ENCODE measurements at regions not wholly inside any gene's neighbourhood (a gene's known extent, or its start where the extent isn't known, plus 50 kb on each side); places are given as distances from the start of the nearest gene placed in this dataset.
"Not testable (repeated sequence)": the region's sequence is repeated elsewhere in the genome, so short reads cannot be mapped to it uniquely, and the experiment has no call there.

DNA sequence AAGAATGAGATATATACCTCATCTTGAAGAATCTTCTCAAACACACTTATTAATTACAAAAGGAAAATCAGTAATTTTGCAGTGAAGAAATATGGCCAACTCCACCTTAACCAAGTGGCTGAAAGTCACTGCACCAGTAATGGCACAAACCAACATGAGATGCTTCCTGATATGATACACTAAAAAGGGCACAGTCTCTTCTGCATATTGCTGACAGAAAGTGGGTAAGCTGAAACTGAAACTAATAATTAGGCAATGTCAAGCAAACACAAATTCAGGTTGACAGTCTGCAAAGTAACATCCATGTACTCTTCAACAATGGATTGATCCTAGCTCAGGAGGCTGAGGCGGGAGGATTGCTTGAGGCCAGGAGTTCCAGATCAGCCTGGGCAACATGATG, 56.1 kb downstream of the ZNF22 start:
- not testable (repeated sequence) for DNase-seq (ENCODE audit: low spot score)

DNA sequence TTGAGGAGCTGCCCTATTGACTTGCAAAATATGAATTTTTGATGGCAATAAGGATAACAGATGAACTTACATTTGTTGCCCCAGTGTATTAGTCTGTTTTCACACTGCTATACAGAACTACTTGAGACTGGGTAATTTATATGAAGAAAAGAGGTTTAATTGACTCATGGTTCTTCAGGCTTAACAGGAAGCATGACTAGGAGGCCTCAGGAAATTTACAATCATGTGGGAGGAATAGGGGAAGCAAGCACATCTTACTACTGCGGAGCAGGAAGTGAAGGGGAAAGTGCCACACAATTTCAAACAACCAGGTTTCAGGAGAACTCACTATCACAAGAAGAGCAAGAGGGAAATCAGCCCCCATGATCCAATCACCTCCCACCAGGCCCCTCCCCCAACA, 57.9 kb downstream of the ZNF22 start:
- no peaks in the 10 kb centered on the region for H3K9me3 ChIP-seq
- TF ChIP-seq, protein P1, sequence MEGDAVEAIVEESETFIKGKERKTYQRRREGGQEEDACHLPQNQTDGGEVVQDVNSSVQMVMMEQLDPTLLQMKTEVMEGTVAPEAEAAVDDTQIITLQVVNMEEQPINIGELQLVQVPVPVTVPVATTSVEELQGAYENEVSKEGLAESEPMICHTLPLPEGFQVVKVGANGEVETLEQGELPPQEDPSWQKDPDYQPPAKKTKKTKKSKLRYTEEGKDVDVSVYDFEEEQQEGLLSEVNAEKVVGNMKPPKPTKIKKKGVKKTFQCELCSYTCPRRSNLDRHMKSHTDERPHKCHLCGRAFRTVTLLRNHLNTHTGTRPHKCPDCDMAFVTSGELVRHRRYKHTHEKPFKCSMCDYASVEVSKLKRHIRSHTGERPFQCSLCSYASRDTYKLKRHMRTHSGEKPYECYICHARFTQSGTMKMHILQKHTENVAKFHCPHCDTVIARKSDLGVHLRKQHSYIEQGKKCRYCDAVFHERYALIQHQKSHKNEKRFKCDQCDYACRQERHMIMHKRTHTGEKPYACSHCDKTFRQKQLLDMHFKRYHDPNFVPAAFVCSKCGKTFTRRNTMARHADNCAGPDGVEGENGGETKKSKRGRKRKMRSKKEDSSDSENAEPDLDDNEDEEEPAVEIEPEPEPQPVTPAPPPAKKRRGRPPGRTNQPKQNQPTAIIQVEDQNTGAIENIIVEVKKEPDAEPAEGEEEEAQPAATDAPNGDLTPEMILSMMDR (IDR thresholded peaks at IDR 0.05): no peak
- no peaks in the 10 kb centered on the region for H3K27me3 ChIP-seq
- H3K4me1 ChIP-seq: no peaks in the 10 kb centered on the region
- no peak overlapping the region for H3K27ac ChIP-seq
- no peak overlapping the region for H3K4me3 ChIP-seq
- DNase-seq (ENCODE audit: low spot score): no peak
- H3K36me3 ChIP-seq: no peaks in the 10 kb centered on the region

More for the DNA sequence above, 56.1 kb downstream of the ZNF22 start:
- H3K27me3 ChIP-seq, H3K9me3 ChIP-seq, H3K27ac ChIP-seq, H3K4me3 ChIP-seq, H3K4me1 ChIP-seq, H3K36me3 ChIP-seq: not testable (repeated sequence)

GRCh38 chr10:45058992-45059561, 58.4 kb downstream of the ZNF22 start:
- Histone ChIP-seq H3K4me3 (no peak overlapping the region), H3K27me3 (no peaks in the 10 kb centered on the region), H3K36me3 (no peaks in the 10 kb centered on the region), H3K9me3 (no peaks in the 10 kb centered on the region), H3K4me1 (no peaks in the 10 kb centered on the region), H3K27ac (no peak overlapping the region)
- DNase-seq (ENCODE audit: low spot score): no peak
- TF ChIP-seq, protein P1 (IDR thresholded peaks at IDR 0.05): no peak

- TF ChIP-seq, protein P1 (IDR thresholded peaks at IDR 0.05): no peak
- Histone ChIP-seq H3K4me3 (no peak overlapping the region), H3K9me3 (no peaks in the 10 kb centered on the region), H3K36me3 (no peaks in the 10 kb centered on the region), H3K27ac (no peak overlapping the region), H3K4me1 (no peaks in the 10 kb centered on the region), H3K27me3 (no peaks in the 10 kb centered on the region)
- no peak for DNase-seq (ENCODE audit: low spot score)
Measured at GRCh38 chr10:45059632-45060031, 58.9 kb downstream of the ZNF22 start.

- DNase-seq (ENCODE audit: low spot score): no peak
- Histone ChIP-seq H3K4me1 (no peaks in the 10 kb centered on the region), H3K4me3 (no peak overlapping the region), H3K36me3 (no peaks in the 10 kb centered on the region), H3K9me3 (no peaks in the 10 kb centered on the region), H3K27ac (no peak overlapping the region), H3K27me3 (no peaks in the 10 kb centered on the region)
- TF ChIP-seq, protein P1 (IDR thresholded peaks at IDR 0.05): no peak
Measured at GRCh38 chr10:45061982-45062381, 61.3 kb downstream of the ZNF22 start.

GRCh38 chr10:45063591-45064231, 63.0 kb downstream of the ZNF22 start:
- Histone ChIP-seq H3K27me3 (no peaks in the 10 kb centered on the region), H3K27ac (no peak overlapping the region), H3K36me3 (no peaks in the 10 kb centered on the region), H3K9me3 (no peaks in the 10 kb centered on the region), H3K4me3 (no peak overlapping the region), H3K4me1 (no peaks in the 10 kb centered on the region)
- TF ChIP-seq, protein P1 (IDR thresholded peaks at IDR 0.05): no peak
- DNase-seq (ENCODE audit: low spot score): no peak

Measured in right atrium auricular region (tissue), 2 donors.